NB4 (cell line): ENCODE measurements at regions not wholly inside any gene's neighbourhood (a gene's known extent, or its start where the extent isn't known, plus 50 kb on each side); places are given as distances from the start of the nearest gene placed in this dataset.

Source experiments
- CTCF ChIP-seq: IDR thresholded peaks from one replicate; pipeline ENCODE4 v1.5.1; 2012; ENCODE audit warnings: low read depth, low read length
- MYC ChIP-seq: IDR thresholded peaks from 2 replicates; pipeline ENCODE4 v1.6.1; 2011; ENCODE audit warnings: low read depth, low read length
- POLR2A ChIP-seq: IDR thresholded peaks from 2 replicates; pipeline ENCODE4 v1.6.1; 2011; ENCODE audit warnings: mild to moderate bottlenecking; ENCODE audit not compliant: insufficient read length; ENCODE audit errors: extremely low read depth

GRCh38 chr10:111452153-111452552 is 375.3 kb downstream of the ADRA2A start:
- TF ChIP-seq CTCF (no peak), POLR2A (no peak), MYC (no peak)
